ENCODE measurements at regions not wholly inside any gene's neighbourhood (a gene's known extent, or its start where the extent isn't known, plus 50 kb on each side); places are given as distances from the start of the nearest gene placed in this dataset.

- TF ChIP-seq POLR2A (IDR thresholded peaks at IDR 0.05), result no peak
- TF ChIP-seq CTCF (IDR thresholded peaks at IDR 0.05), result no peak
These were observed 74.4 kb upstream of the VRK1 start for GRCh38 chr14:96722736-96723135.

Measured in adrenal gland (tissue), 5 donors.